Chondrocyte (in vitro differentiated cells): ENCODE measurements at regions not wholly inside any gene's neighbourhood (a gene's known extent, or its start where the extent isn't known, plus 50 kb on each side); places are given as distances from the start of the nearest gene placed in this dataset.
A peak's percentile ranks its signal among the peaks of the same experiment; 100 is the strongest.

Experiments used
- DNase-seq: peaks from one replicate; pipeline ENCODE4 v3.0.0; 2021; ENCODE audit warnings: mixed read lengths, low spot score
- H3K27ac Mint-ChIP-seq: one replicate; pipeline ENCODE4 v1.8.0; 2021; ENCODE audit warnings: mild to moderate bottlenecking, moderate library complexity, mixed read lengths; ENCODE audit not compliant: unreplicated experiment
- H3K27me3 Mint-ChIP-seq: 2 replicates; pipeline ENCODE4 v1.8.0; 2021; ENCODE audit warnings: low read depth, mixed read lengths
- H3K36me3 Mint-ChIP-seq: 2 replicates; pipeline ENCODE4 v1.8.0; 2021; ENCODE audit warnings: low read depth, mixed read lengths
- H3K4me1 Mint-ChIP-seq: 2 replicates; pipeline ENCODE4 v1.8.0; 2021; ENCODE audit warnings: low read depth, mild to moderate bottlenecking, mixed read lengths
- H3K4me3 Mint-ChIP-seq: one replicate; pipeline ENCODE4 v1.8.0; 2021; ENCODE audit warnings: mild to moderate bottlenecking, moderate library complexity, mixed read lengths; ENCODE audit not compliant: unreplicated experiment
- H3K9me3 Mint-ChIP-seq: 2 replicates; pipeline ENCODE4 v1.8.0; 2021; ENCODE audit warnings: low read depth, mixed read lengths
- CTCF ChIP-seq: fragments of 200-600 bp; sonication (generic); IDR thresholded peaks from 2 replicates; pipeline ENCODE4 v1.5.0; 2021; ENCODE audit warnings: antibody characterized with exemption, mild to moderate bottlenecking, moderate library complexity

GRCh38 chr2:217206016-217206725, 346.3 kb upstream of the TNP1 start:
- no peak overlapping the region for H3K4me3 Mint-ChIP-seq
- no peak for DNase-seq
- H3K36me3 Mint-ChIP-seq = peaks cover 8% of the 10 kb centered on the region
- peaks cover 38% of the 10 kb centered on the region for H3K4me1 Mint-ChIP-seq
- peaks cover 15% of the 10 kb centered on the region for H3K9me3 Mint-ChIP-seq
- no peaks in the 10 kb centered on the region for H3K27me3 Mint-ChIP-seq
- no peak for TF ChIP-seq CTCF
- H3K27ac Mint-ChIP-seq = peak overlapping the region; percentile 39

GRCh38 chr2:217204358-217204757, 344.5 kb upstream of the TNP1 start:
- Mint-ChIP-seq H3K9me3 (peaks cover 15% of the 10 kb centered on the region), H3K4me1 (peaks cover 34% of the 10 kb centered on the region), H3K36me3 (peaks cover 8% of the 10 kb centered on the region), H3K27ac (no peak overlapping the region), H3K4me3 (no peak overlapping the region), H3K27me3 (no peaks in the 10 kb centered on the region)
- no peak for DNase-seq
- no peak for TF ChIP-seq CTCF

- H3K4me3 Mint-ChIP-seq = no peak overlapping the region
Observed at GRCh38 chr2:217203086-217203485, 343.2 kb upstream of the TNP1 start.

GRCh38 chr2:217199255-217199630, 339.4 kb upstream of the TNP1 start:
- peaks cover 12% of the 10 kb centered on the region for H3K4me1 Mint-ChIP-seq
- H3K36me3 Mint-ChIP-seq = peaks cover 11% of the 10 kb centered on the region
- no peak for DNase-seq
- H3K4me3 Mint-ChIP-seq = no peak overlapping the region
- H3K27me3 Mint-ChIP-seq = no peaks in the 10 kb centered on the region
- peaks cover 24% of the 10 kb centered on the region for H3K9me3 Mint-ChIP-seq
- H3K27ac Mint-ChIP-seq = no peak overlapping the region
- no peak for TF ChIP-seq CTCF

More at GRCh38 chr2:217203086-217203485, 343.2 kb upstream of the TNP1 start:
- DNase-seq = no peak
- peaks cover 15% of the 10 kb centered on the region for H3K9me3 Mint-ChIP-seq
- peaks cover 34% of the 10 kb centered on the region for H3K4me1 Mint-ChIP-seq
- H3K27me3 Mint-ChIP-seq = no peaks in the 10 kb centered on the region
- peaks cover 8% of the 10 kb centered on the region for H3K36me3 Mint-ChIP-seq
- TF ChIP-seq CTCF = no peak
- no peak overlapping the region for H3K27ac Mint-ChIP-seq

GRCh38 chr2:217195658-217196446, 336.0 kb upstream of the TNP1 start:
- Mint-ChIP-seq H3K27ac (no peak overlapping the region), H3K4me3 (no peak overlapping the region), H3K27me3 (no peaks in the 10 kb centered on the region), H3K36me3 (peaks cover 5% of the 10 kb centered on the region), H3K4me1 (no peaks in the 10 kb centered on the region), H3K9me3 (peaks cover 11% of the 10 kb centered on the region)
- no peak for TF ChIP-seq CTCF
- no peak for DNase-seq
